SK-N-SH (cell line): ENCODE measurements at regions not wholly inside any gene's neighbourhood (a gene's known extent, or its start where the extent isn't known, plus 50 kb on each side); places are given as distances from the start of the nearest gene placed in this dataset.

Experiments
- CTCF ChIA-PET: fragments of 300-600, 350-600 bp; formaldehyde crosslinking; extraction: SDS; loops from one replicate; lab custom pipeline; 2021; lab: Yijun Ruan, JAX
- POLR2A ChIA-PET: fragments of 350-600 bp; sonication (Branson Sonifier 250); formaldehyde crosslinking; extraction: SDS; loops from one replicate; lab custom pipeline; 2020; ENCODE audit warnings: antibody characterized with exemption, inconsistent platforms; lab: Yijun Ruan, JAX
- DNase-seq: peaks from one replicate; pipeline ENCODE4 v3.0.0; 2012
- H2AFZ ChIP-seq: fragments of 200-600 bp; sonication (generic); 2 replicates; pipeline ENCODE4 v1.8.1; 2016; ENCODE audit warnings: antibody characterized with exemption, mild to moderate bottlenecking, low read depth
- H3F3A ChIP-seq: fragments of 200-600 bp; sonication (generic); replicated peaks from 2 replicates; pipeline ENCODE3; 2016; ENCODE audit warnings: antibody characterized with exemption, mild to moderate bottlenecking; ENCODE audit not compliant: insufficient read depth
- H3K27ac ChIP-seq, 2 experiments: fragments of 200-500 bp in 1 of 2; fragments of 200-600 bp in 1 of 2; sonication (Bioruptor generic) in 1 of 2; sonication (generic), shearing (Covaris generic) in 1 of 2; 2 replicates each; pipeline versions ENCODE4 v1.5.1 to v1.6.1; 2014 to 2016; ENCODE audit warnings: low read depth in 2 of 2, inconsistent platforms in 1 of 2, low read length in 1 of 2, mild to moderate bottlenecking in 1 of 2, mixed read lengths in 1 of 2
- H3K27me3 ChIP-seq: fragments of 200-600 bp; sonication (generic), shearing (Covaris generic); 2 replicates; pipeline ENCODE4 v1.6.1; 2016; ENCODE audit warnings: mixed run types; ENCODE audit not compliant: insufficient read depth
- H3K36me3 ChIP-seq, 2 experiments: fragments of 200-500 bp in 1 of 2; fragments of 200-600 bp in 1 of 2; sonication (Bioruptor generic) in 1 of 2; sonication (generic) in 1 of 2; replicated peaks in 1 of 2; 2 replicates each; pipeline versions ENCODE3 to v1.5.1; 2014 to 2016; ENCODE audit warnings: low read length in 1 of 2, mild to moderate bottlenecking in 1 of 2; ENCODE audit not compliant: insufficient read depth in 2 of 2, control insufficient read depth in 1 of 2
- H3K4me1 ChIP-seq, 2 experiments: fragments of 200-500 bp in 1 of 2; fragments of 200-600 bp in 1 of 2; sonication (Bioruptor generic) in 1 of 2; sonication (generic), shearing (Covaris generic) in 1 of 2; 2 replicates each; pipeline versions ENCODE4 v1.5.1 to v1.6.1; 2014 to 2016; ENCODE audit warnings: low read depth in 1 of 2, low read length in 1 of 2, mixed run types in 1 of 2; ENCODE audit not compliant: insufficient read depth in 2 of 2, control insufficient read depth in 1 of 2
- H3K4me2 ChIP-seq: fragments of 200-600 bp; sonication (generic), shearing (Covaris generic); 2 replicates; pipeline ENCODE4 v1.6.1; 2017; ENCODE audit warnings: mixed run types
- H3K4me3 ChIP-seq, 2 experiments: fragments of 200-500 bp in 1 of 2; fragments of 200-600 bp in 1 of 2; sonication (Bioruptor generic) in 1 of 2; sonication (generic), shearing (Covaris generic) in 1 of 2; 2 replicates each; pipeline versions ENCODE4 v1.5.1 to v1.8.1; 2014 to 2016; ENCODE audit warnings: low read depth in 2 of 2, inconsistent platforms in 1 of 2, low read length in 1 of 2, mild to moderate bottlenecking in 1 of 2, mixed read lengths in 1 of 2, moderate library complexity in 1 of 2
- H3K79me2 ChIP-seq: fragments of 200-600 bp; sonication (generic); 2 replicates; pipeline ENCODE4 v1.8.1; 2017; ENCODE audit warnings: mild to moderate bottlenecking; ENCODE audit not compliant: insufficient read depth
- H3K9ac ChIP-seq: fragments of 200-600 bp; sonication (generic); 2 replicates; pipeline ENCODE4 v1.6.1; 2017; ENCODE audit warnings: mixed run types
- H3K9me2 ChIP-seq: fragments of 200-600 bp; sonication (generic); 2 replicates; pipeline ENCODE4 v1.6.1; 2017; ENCODE audit warnings: mixed run types
- H3K9me3 ChIP-seq: fragments of 200-600 bp; sonication (generic); 2 replicates; pipeline ENCODE4 v1.6.1; 2017; ENCODE audit warnings: mixed run types, mild to moderate bottlenecking, moderate library complexity
- H4K20me1 ChIP-seq: fragments of 200-600 bp; sonication (generic); 2 replicates; pipeline ENCODE4 v1.6.1; 2017; ENCODE audit warnings: mild to moderate bottlenecking, mixed run types; ENCODE audit not compliant: insufficient read depth
- ELF1 ChIP-seq: IDR thresholded peaks from 2 replicates; pipeline ENCODE4 v1.4.0; 2012
- EP300 ChIP-seq, 2 experiments: IDR thresholded peaks; 2 replicates each; pipeline versions ENCODE4 v1.4.0 to v1.6.1; 2012; ENCODE audit warnings: borderline replicate concordance in 1 of 2, low read depth in 1 of 2, low read length in 1 of 2
- FOXJ3 ChIP-seq: sonication (generic); formaldehyde crosslinking; IDR thresholded peaks from 2 replicates; pipeline ENCODE4 v1.5.1; 2020; ENCODE audit warnings: mild to moderate bottlenecking, missing genetic modification reagents
- FOXM1 ChIP-seq: IDR thresholded peaks from 2 replicates; pipeline ENCODE4 v1.4.0; 2012; ENCODE audit warnings: low read depth, mild to moderate bottlenecking
- GABPA ChIP-seq: IDR thresholded peaks from 2 replicates; pipeline ENCODE4 v1.4.0; 2012; ENCODE audit warnings: low read depth, mild to moderate bottlenecking
- IRF3 ChIP-seq: fragments of 150-350 bp; IDR thresholded peaks from 2 replicates; pipeline ENCODE4 v1.6.1; 2016; ENCODE audit warnings: mild to moderate bottlenecking, low read depth, low read length
- MEF2A ChIP-seq: IDR thresholded peaks from 2 replicates; pipeline ENCODE4 v1.4.0; 2012; ENCODE audit warnings: low read depth, borderline replicate concordance
- MXI1 ChIP-seq: IDR thresholded peaks from 2 replicates; pipeline ENCODE4 v1.6.1; 2012; ENCODE audit warnings: mild to moderate bottlenecking, low read depth, low read length, improper control_type of control experiment
- NFIC ChIP-seq: IDR thresholded peaks from 2 replicates; pipeline ENCODE4 v1.4.0; 2012; ENCODE audit warnings: borderline replicate concordance
- PBX3 ChIP-seq: IDR thresholded peaks from 2 replicates; pipeline ENCODE4; 2012
- RFX5 ChIP-seq: IDR thresholded peaks from 2 replicates; pipeline ENCODE4 v1.6.1; 2012; ENCODE audit warnings: mild to moderate bottlenecking, improper control_type of control experiment, low read length
- RXRA ChIP-seq: IDR thresholded peaks from 2 replicates; pipeline ENCODE4 v1.4.0; 2012; ENCODE audit warnings: low read depth, mild to moderate bottlenecking, borderline replicate concordance
- TAF1 ChIP-seq: IDR thresholded peaks from 2 replicates; pipeline ENCODE4 v1.6.1; 2012; ENCODE audit warnings: low read depth, mild to moderate bottlenecking, low read length, moderate library complexity, borderline replicate concordance
- TEAD4 ChIP-seq: IDR thresholded peaks from 2 replicates; pipeline ENCODE4 v1.4.0; 2012; ENCODE audit warnings: mild to moderate bottlenecking, borderline replicate concordance; ENCODE audit not compliant: insufficient read depth
- YY1 ChIP-seq: IDR thresholded peaks from 2 replicates; pipeline ENCODE4 v1.4.0; 2012; ENCODE audit warnings: low read depth, mild to moderate bottlenecking
- WGBS: methylation state at CpG from one replicate; pipeline ENCODE4 v1.1.6; 2017; ENCODE audit warnings: low lambda C conversion rate; 5-methylcytosine and 5-hydroxymethylcytosine counted together
- TF ChIP-seq, protein P1 (sequence below): IDR thresholded peaks from 2 replicates; pipeline ENCODE4 v1.6.1; 2012; ENCODE audit warnings: mild to moderate bottlenecking, low read depth, low read length, moderate library complexity
- TF ChIP-seq, protein P2 (sequence below): IDR thresholded peaks from 2 replicates; pipeline ENCODE4 v1.4.0; 2012; ENCODE audit warnings: low read depth, borderline replicate concordance

DNA sequence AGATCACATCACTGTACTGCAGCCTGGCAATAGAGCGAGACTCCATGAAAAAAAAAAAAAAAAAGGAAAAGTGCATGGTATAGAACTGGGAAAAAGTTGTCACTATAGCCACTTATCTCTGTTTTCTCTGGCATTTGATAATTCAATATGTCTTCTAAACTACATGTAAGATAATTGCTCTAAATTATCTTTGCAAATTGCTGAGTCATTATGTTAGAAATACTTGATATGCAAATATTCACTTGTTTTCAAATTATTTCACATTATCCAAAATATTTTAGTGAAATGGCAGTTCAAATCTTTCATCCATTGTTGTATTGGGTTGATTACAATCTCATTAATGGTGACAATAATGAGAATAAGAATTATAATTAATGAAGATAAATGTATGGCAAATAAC, 1455.1 kb downstream of the KCNT2 start:
- TF ChIP-seq MEF2A, result no peak
- TF ChIP-seq MXI1, result no peak
- no peak for TF ChIP-seq GABPA
- TF ChIP-seq, all 33 proteins: peak for 0

GRCh38 chr1:195150768-195151167, 1457.5 kb downstream of the KCNT2 start:
- WGBS, result 84% methylated on average over 3 of the region's 3 CpGs
- POLR2A ChIA-PET, result no interaction called here
- no peaks in the 10 kb centered on the region for H4K20me1 ChIP-seq

More for the DNA sequence above, 1455.1 kb downstream of the KCNT2 start:
- Histone ChIP-seq H3K27me3 (no peaks in the 10 kb centered on the region), H3K4me1 (no peaks in the 10 kb centered on the region), H3K27ac (no peak overlapping the region), H3K4me3 (no peak overlapping the region), H3K4me2 (no peak overlapping the region), H3K9me2 (no peaks in the 10 kb centered on the region), H3K36me3 (no peaks in the 10 kb centered on the region), H4K20me1 (no peaks in the 10 kb centered on the region), H3K9ac (no peak overlapping the region), H3K9me3 (no peaks in the 10 kb centered on the region), H2AFZ (no peak overlapping the region), H3K79me2 (no peaks in the 10 kb centered on the region), H3F3A (no peaks in the 10 kb centered on the region)
- DNase-seq, result no peak
- 38% methylated on average over 1 of the region's 1 CpG for WGBS
- ChIA-PET POLR2A (no interaction called here), CTCF (no interaction called here)

More at GRCh38 chr1:195150768-195151167, 1457.5 kb downstream of the KCNT2 start:
- Histone ChIP-seq H3K27ac (no peak overlapping the region), H3K27me3 (no peaks in the 10 kb centered on the region), H3K9ac (no peak overlapping the region), H3K36me3 (no peaks in the 10 kb centered on the region), H2AFZ (no peak overlapping the region), H3F3A (no peaks in the 10 kb centered on the region), H3K79me2 (no peaks in the 10 kb centered on the region), H3K9me3 (no peaks in the 10 kb centered on the region), H3K4me1 (no peaks in the 10 kb centered on the region), H3K9me2 (no peaks in the 10 kb centered on the region), H3K4me3 (no peak overlapping the region), H3K4me2 (no peak overlapping the region)
- DNase-seq, result no peak
- TF ChIP-seq, protein P1, sequence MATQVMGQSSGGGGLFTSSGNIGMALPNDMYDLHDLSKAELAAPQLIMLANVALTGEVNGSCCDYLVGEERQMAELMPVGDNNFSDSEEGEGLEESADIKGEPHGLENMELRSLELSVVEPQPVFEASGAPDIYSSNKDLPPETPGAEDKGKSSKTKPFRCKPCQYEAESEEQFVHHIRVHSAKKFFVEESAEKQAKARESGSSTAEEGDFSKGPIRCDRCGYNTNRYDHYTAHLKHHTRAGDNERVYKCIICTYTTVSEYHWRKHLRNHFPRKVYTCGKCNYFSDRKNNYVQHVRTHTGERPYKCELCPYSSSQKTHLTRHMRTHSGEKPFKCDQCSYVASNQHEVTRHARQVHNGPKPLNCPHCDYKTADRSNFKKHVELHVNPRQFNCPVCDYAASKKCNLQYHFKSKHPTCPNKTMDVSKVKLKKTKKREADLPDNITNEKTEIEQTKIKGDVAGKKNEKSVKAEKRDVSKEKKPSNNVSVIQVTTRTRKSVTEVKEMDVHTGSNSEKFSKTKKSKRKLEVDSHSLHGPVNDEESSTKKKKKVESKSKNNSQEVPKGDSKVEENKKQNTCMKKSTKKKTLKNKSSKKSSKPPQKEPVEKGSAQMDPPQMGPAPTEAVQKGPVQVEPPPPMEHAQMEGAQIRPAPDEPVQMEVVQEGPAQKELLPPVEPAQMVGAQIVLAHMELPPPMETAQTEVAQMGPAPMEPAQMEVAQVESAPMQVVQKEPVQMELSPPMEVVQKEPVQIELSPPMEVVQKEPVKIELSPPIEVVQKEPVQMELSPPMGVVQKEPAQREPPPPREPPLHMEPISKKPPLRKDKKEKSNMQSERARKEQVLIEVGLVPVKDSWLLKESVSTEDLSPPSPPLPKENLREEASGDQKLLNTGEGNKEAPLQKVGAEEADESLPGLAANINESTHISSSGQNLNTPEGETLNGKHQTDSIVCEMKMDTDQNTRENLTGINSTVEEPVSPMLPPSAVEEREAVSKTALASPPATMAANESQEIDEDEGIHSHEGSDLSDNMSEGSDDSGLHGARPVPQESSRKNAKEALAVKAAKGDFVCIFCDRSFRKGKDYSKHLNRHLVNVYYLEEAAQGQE, result no peak
- TF ChIP-seq NFIC (no peak), RFX5 (no peak), FOXJ3 (no peak), IRF3 (no peak), TAF1 (no peak), ELF1 (no peak), FOXM1 (no peak), YY1 (no peak), RXRA (no peak), TEAD4 (no peak), PBX3 (no peak), EP300 (IDR thresholded peaks at IDR 0.05; ENCODE audit: borderline replicate concordance in 1 of 2, low read depth in 1 of 2, low read length in 1 of 2) (no peak)
- TF ChIP-seq, protein P2, sequence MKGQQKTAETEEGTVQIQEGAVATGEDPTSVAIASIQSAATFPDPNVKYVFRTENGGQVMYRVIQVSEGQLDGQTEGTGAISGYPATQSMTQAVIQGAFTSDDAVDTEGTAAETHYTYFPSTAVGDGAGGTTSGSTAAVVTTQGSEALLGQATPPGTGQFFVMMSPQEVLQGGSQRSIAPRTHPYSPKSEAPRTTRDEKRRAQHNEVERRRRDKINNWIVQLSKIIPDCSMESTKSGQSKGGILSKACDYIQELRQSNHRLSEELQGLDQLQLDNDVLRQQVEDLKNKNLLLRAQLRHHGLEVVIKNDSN, result no peak
- CTCF ChIA-PET, result no interaction called here
